ENCODE measurements at regions not wholly inside any gene's neighbourhood (a gene's known extent, or its start where the extent isn't known, plus 50 kb on each side); places are given as distances from the start of the nearest gene placed in this dataset.

- no peak for TF ChIP-seq CTCF (IDR thresholded peaks at IDR 0.05)
- TF ChIP-seq POLR2A (IDR thresholded peaks at IDR 0.05) = no peak
These were observed 293.1 kb downstream of the QDPR start for GRCh38 chr4:17218786-17219185.
